HG02610 (cell line): ENCODE measurements at regions not wholly inside any gene's neighbourhood (a gene's known extent, or its start where the extent isn't known, plus 50 kb on each side); places are given as distances from the start of the nearest gene placed in this dataset.

Experiments
- ATAC-seq: cut with Tn5 transposase; IDR thresholded peaks from one replicate; pipeline ENCODE4 v1.9.1; 2021; ENCODE audit warnings: mild to moderate bottlenecking, moderate library complexity; ENCODE audit not compliant: unreplicated experiment

- no peak for ATAC-seq
Observed at GRCh38 chr10:78817361-78817760, 251.4 kb upstream of the ZMIZ1 start.

- ATAC-seq: no peak
Observed at GRCh38 chr10:78817804-78818203, 251.0 kb upstream of the ZMIZ1 start.

- no peak for ATAC-seq
Observed at GRCh38 chr10:78819361-78820006, 249.3 kb upstream of the ZMIZ1 start.

- no peak for ATAC-seq
Observed at GRCh38 chr10:78820007-78820362, 248.8 kb upstream of the ZMIZ1 start.

- ATAC-seq: no peak
Observed at GRCh38 chr10:78821052-78821451, 247.7 kb upstream of the ZMIZ1 start.

- no peak for ATAC-seq
Observed at GRCh38 chr10:78828647-78829539, 239.9 kb upstream of the ZMIZ1 start.

- ATAC-seq: no peak
Observed at GRCh38 chr10:78829565-78829964, 239.2 kb upstream of the ZMIZ1 start.

- no peak for ATAC-seq
Observed at GRCh38 chr10:78830062-78830975, 238.4 kb upstream of the ZMIZ1 start.

GRCh38 chr10:78830976-78831375, 237.8 kb upstream of the ZMIZ1 start:
- ATAC-seq: no peak

GRCh38 chr10:78831461-78831860, 237.3 kb upstream of the ZMIZ1 start:
- ATAC-seq: no peak

GRCh38 chr10:78832281-78832680, 236.5 kb upstream of the ZMIZ1 start:
- no peak for ATAC-seq

- ATAC-seq: no peak
Observed at GRCh38 chr10:78838141-78838657, 230.6 kb upstream of the ZMIZ1 start.

- no peak for ATAC-seq
Observed at GRCh38 chr10:78843495-78843894, 225.3 kb upstream of the ZMIZ1 start.

- no peak for ATAC-seq
Observed at GRCh38 chr10:78844960-78845607, 223.7 kb upstream of the ZMIZ1 start.

- ATAC-seq: no peak
Observed at GRCh38 chr10:78846071-78846470, 222.7 kb upstream of the ZMIZ1 start.

GRCh38 chr10:78846760-78847159, 222.0 kb upstream of the ZMIZ1 start:
- no peak for ATAC-seq

- no peak for ATAC-seq
Observed at GRCh38 chr10:78847485-78847884, 221.3 kb upstream of the ZMIZ1 start.

GRCh38 chr10:78849115-78849514, 219.7 kb upstream of the ZMIZ1 start:
- ATAC-seq: no peak

GRCh38 chr10:78849731-78850130, 219.0 kb upstream of the ZMIZ1 start:
- ATAC-seq: no peak

- no peak for ATAC-seq
Observed at GRCh38 chr10:78850644-78851435, 217.9 kb upstream of the ZMIZ1 start.
